HCT116 (cell line): ENCODE measurements at regions not wholly inside any gene's neighbourhood (a gene's known extent, or its start where the extent isn't known, plus 50 kb on each side); places are given as distances from the start of the nearest gene placed in this dataset.

Experiments used
- ATAC-seq: fragments of 200-7000 bp; cut with Tn5 transposase; 2 replicates; pipeline ENCODE4 v1.9.1; 2020; ENCODE audit warnings: mild to moderate bottlenecking, moderate library complexity
- BruUV-seq: library from RNA; stranded (reverse); fragments of 400-500 nt; replicated peaks from 2 replicates; lab custom pipeline; 2021; lab: Mats Ljungman, UMichigan
- CTCF ChIA-PET: fragments of 300-600 bp; sonication (Branson Sonifier 250); formaldehyde crosslinking; loops from one replicate; lab custom pipeline; 2021; ENCODE audit warnings: antibody characterized with exemption; lab: Charles Lee
- POLR2A ChIA-PET: fragments of 300-600, 350-600 bp; sonication (Branson Sonifier 250); formaldehyde crosslinking; loops from one replicate; lab custom pipeline; 2021; ENCODE audit warnings: antibody characterized with exemption; lab: Charles Lee
- RAD21 ChIA-PET, 2 experiments: fragments of 300-600 bp; sonication (Branson Sonifier 250); formaldehyde crosslinking; loops; one replicate each; lab custom pipeline; 2023; ENCODE audit warnings: low total read pairs in 2 of 2; ENCODE audit not compliant: uncharacterized antibody in 2 of 2, unreplicated experiment in 2 of 2, low non-redundant PET in 1 of 2; lab: Charles Lee
- DNase-seq: peaks from one replicate; pipeline ENCODE4 v3.0.0-alpha.2; 2010; ENCODE audit warnings: low read depth, low spot score
- H2AFZ ChIP-seq: fragments of 200-600 bp; shearing (Covaris generic), sonication (generic); 2 replicates; pipeline ENCODE4 v1.6.1; 2017; ENCODE audit warnings: low read depth, mixed run types, mixed read lengths, antibody characterized with exemption, low read length; ENCODE audit not compliant: poor library complexity, severe bottlenecking
- H3K27ac ChIP-seq: 2 replicates; pipeline ENCODE4 v1.5.1; 2012; ENCODE audit warnings: low read depth, low read length
- H3K27me3 ChIP-seq: fragments of 200-600 bp; sonication (generic); 2 replicates; pipeline ENCODE4 v1.6.1; 2016; ENCODE audit warnings: mixed run types, low read length, mixed read lengths; ENCODE audit not compliant: insufficient read depth
- H3K36me3 ChIP-seq, 2 experiments: fragments of 200-500 bp in 1 of 2; fragments of 200-600 bp in 1 of 2; sonication (Bioruptor generic) in 1 of 2; sonication (generic) in 1 of 2; 2 replicates each; pipeline versions ENCODE4 v1.5.1 to v1.6.1; 2014 to 2016; ENCODE audit warnings: low read length in 2 of 2, inconsistent platforms in 1 of 2, mixed read lengths in 1 of 2, mixed run types in 1 of 2; ENCODE audit not compliant: insufficient read depth in 2 of 2, control insufficient read depth in 1 of 2
- H3K4me1 ChIP-seq, 2 experiments: fragments of 200-600 bp in 1 of 2; sonication (generic) in 1 of 2; 2 replicates each; pipeline versions ENCODE4 v1.5.1 to v1.6.1; 2012 to 2017; ENCODE audit warnings: low read length in 2 of 2, inconsistent platforms in 1 of 2, mild to moderate bottlenecking in 1 of 2, mixed read lengths in 1 of 2, mixed run types in 1 of 2, moderate library complexity in 1 of 2; ENCODE audit not compliant: insufficient read depth in 2 of 2, control insufficient read depth in 1 of 2
- H3K4me2 ChIP-seq: fragments of 200-600 bp; sonication (generic); 2 replicates; pipeline ENCODE4 v1.6.1; 2017; ENCODE audit warnings: mixed run types, low read length, mixed read lengths
- H3K4me3 ChIP-seq, 2 experiments: fragments of 200-600 bp in 1 of 2; sonication (generic) in 1 of 2; replicated peaks in 1 of 2; 2 replicates each; pipeline ENCODE4 v1.5.1; 2011 to 2016; ENCODE audit warnings: low read length in 2 of 2, control low read depth in 1 of 2, low read depth in 1 of 2, mild to moderate bottlenecking in 1 of 2, mixed read lengths in 1 of 2, mixed run types in 1 of 2
- H3K79me2 ChIP-seq: fragments of 200-600 bp; sonication (generic); 2 replicates; pipeline ENCODE4 v1.6.1; 2017; ENCODE audit warnings: mild to moderate bottlenecking, mixed run types, low read length, moderate library complexity, mixed read lengths; ENCODE audit not compliant: insufficient read depth
- H3K9ac ChIP-seq: fragments of 200-600 bp; sonication (generic); 2 replicates; pipeline ENCODE4 v1.6.1; 2016; ENCODE audit warnings: low read length, mixed read lengths
- H3K9me2 ChIP-seq: fragments of 200-600 bp; sonication (generic), shearing (Covaris generic); 2 replicates; pipeline ENCODE4 v1.6.1; 2017; ENCODE audit warnings: mixed run types, mild to moderate bottlenecking, moderate library complexity; ENCODE audit not compliant: insufficient read depth
- H3K9me3 ChIP-seq, 2 experiments: fragments of 200-500 bp in 1 of 2; fragments of 200-600 bp in 1 of 2; sonication (Bioruptor generic) in 1 of 2; sonication (generic) in 1 of 2; 2 replicates each; pipeline ENCODE4 v1.6.1; 2014 to 2017; ENCODE audit warnings: low read length in 2 of 2, mixed read lengths in 2 of 2, inconsistent platforms in 1 of 2, low read depth in 1 of 2, mild to moderate bottlenecking in 1 of 2, mixed run types in 1 of 2, moderate library complexity in 1 of 2; ENCODE audit not compliant: control insufficient read depth in 1 of 2, insufficient read depth in 1 of 2
- H4K20me1 ChIP-seq: fragments of 200-600 bp; sonication (generic), shearing (Covaris generic); 2 replicates; pipeline ENCODE4 v1.6.1; 2017; ENCODE audit warnings: mixed run types, mild to moderate bottlenecking, moderate library complexity; ENCODE audit not compliant: insufficient read depth
- CBX3 ChIP-seq: IDR thresholded peaks from 2 replicates; pipeline ENCODE4 v1.6.1; 2012; ENCODE audit warnings: low read depth
- EZH2 ChIP-seq: fragments of 200-600 bp; sonication (generic); IDR thresholded peaks from 2 replicates; pipeline ENCODE4 v1.6.1; 2017; ENCODE audit warnings: antibody characterized with exemption, mixed run types
- POLR2AphosphoS5 ChIP-seq: IDR thresholded peaks from 2 replicates; pipeline ENCODE4 v1.6.1; 2011; ENCODE audit warnings: mild to moderate bottlenecking, low read depth, low read length, moderate library complexity
- RAD21 ChIP-seq: IDR thresholded peaks from 2 replicates; pipeline ENCODE4 v1.6.1; 2012; ENCODE audit warnings: low read depth, mild to moderate bottlenecking
- SIN3A ChIP-seq: IDR thresholded peaks from 2 replicates; pipeline ENCODE4 v1.6.1; 2012; ENCODE audit warnings: low read depth
- SP1 ChIP-seq: IDR thresholded peaks from 2 replicates; pipeline ENCODE4 v1.6.1; 2012; ENCODE audit warnings: low read depth
- SRF ChIP-seq: IDR thresholded peaks from 2 replicates; pipeline ENCODE4 v1.6.1; 2012; ENCODE audit warnings: low read depth
- YY1 ChIP-seq: IDR thresholded peaks from 2 replicates; pipeline ENCODE4 v1.6.1; 2011; ENCODE audit warnings: low read length, low read depth, moderate library complexity, mild to moderate bottlenecking; ENCODE audit not compliant: insufficient replicate concordance; ENCODE audit errors: extremely low read depth
- ZFX ChIP-seq: fragments of 450-650 bp; IDR thresholded peaks from 2 replicates; pipeline ENCODE4 v1.6.1; 2017
- ZNF274 ChIP-seq: fragments of 200-500 bp; sonication (Bioruptor generic); IDR thresholded peaks from 2 replicates; pipeline ENCODE4 v1.6.1; 2014; ENCODE audit warnings: mild to moderate bottlenecking, low read depth, low read length, inconsistent platforms
- intact Hi-C: fragments of 100-400 bp; cut with micrococcal nuclease; formaldehyde crosslinking; loops from 2 replicates; pipeline ENCODE4 v1.10.0; 2022
- TF ChIP-seq, protein P1 (sequence below): IDR thresholded peaks from 2 replicates; pipeline ENCODE4 v1.6.1; 2012
- TF ChIP-seq, protein P2 (sequence below): IDR thresholded peaks from 2 replicates; pipeline ENCODE4 v1.6.1; 2011; ENCODE audit warnings: mild to moderate bottlenecking, low read length, moderate library complexity; ENCODE audit not compliant: insufficient replicate concordance; ENCODE audit errors: extremely low read depth
- TF ChIP-seq, protein P3 (sequence below), 3 experiments: fragments of 200-600 bp in 1 of 3; sonication (generic) in 1 of 3; IDR thresholded peaks in 2 of 3; conservative IDR thresholded peaks in 1 of 3; 2 replicates each; pipeline ENCODE4 v1.5.1; 2012 to 2017; ENCODE audit warnings: low read depth in 2 of 3, low read length in 2 of 3, antibody characterized with exemption in 1 of 3, borderline replicate concordance in 1 of 3, control low read depth in 1 of 3, mild to moderate bottlenecking in 1 of 3, mixed read lengths in 1 of 3, mixed run types in 1 of 3, moderate library complexity in 1 of 3; ENCODE audit not compliant: insufficient read depth in 1 of 3
- TF ChIP-seq, protein P4 (sequence below): IDR thresholded peaks from 2 replicates; pipeline ENCODE4 v1.6.1; 2012; ENCODE audit warnings: low read depth

DNA sequence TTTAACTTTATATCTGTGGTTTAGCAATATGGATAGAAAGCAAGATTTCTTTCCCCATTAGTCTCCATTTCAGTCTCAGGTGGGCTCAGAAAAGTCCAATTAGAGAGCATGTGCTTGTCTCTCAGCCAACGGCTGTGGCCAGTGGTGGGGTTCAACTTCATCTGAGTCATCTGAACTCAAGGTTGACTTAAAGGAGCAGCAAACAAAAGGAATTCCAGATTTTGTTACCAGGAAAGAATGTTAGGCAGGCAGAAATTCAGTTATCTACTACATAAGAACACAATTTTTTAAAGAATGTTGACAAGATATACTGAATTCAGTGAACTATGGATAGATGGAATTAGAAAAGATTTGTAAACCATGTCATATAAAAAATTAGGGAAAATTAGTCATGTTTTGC, 784.1 kb downstream of the MAT2B start:
- no TSS peak for BruUV-seq
- no peaks in the 10 kb centered on the region for H3K79me2 ChIP-seq
- intact Hi-C loops, result no loop called here
- no peak overlapping the region for H2AFZ ChIP-seq
- ATAC-seq (no peak), DNase-seq (no peak)
- no peak overlapping the region for H3K27ac ChIP-seq
- no peaks in the 10 kb centered on the region for H4K20me1 ChIP-seq
- H3K36me3 ChIP-seq, result no peaks in the 10 kb centered on the region
- TF ChIP-seq EZH2 (no peak), CBX3 (no peak), SRF (no peak), SIN3A (no peak), POLR2AphosphoS5 (no peak), ZFX (no peak), RAD21 (no peak), YY1 (no peak), SP1 (no peak), ZNF274 (no peak)
- TF ChIP-seq, protein P1, sequence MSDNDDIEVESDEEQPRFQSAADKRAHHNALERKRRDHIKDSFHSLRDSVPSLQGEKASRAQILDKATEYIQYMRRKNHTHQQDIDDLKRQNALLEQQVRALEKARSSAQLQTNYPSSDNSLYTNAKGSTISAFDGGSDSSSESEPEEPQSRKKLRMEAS, result no peak
- TF ChIP-seq, protein P2, sequence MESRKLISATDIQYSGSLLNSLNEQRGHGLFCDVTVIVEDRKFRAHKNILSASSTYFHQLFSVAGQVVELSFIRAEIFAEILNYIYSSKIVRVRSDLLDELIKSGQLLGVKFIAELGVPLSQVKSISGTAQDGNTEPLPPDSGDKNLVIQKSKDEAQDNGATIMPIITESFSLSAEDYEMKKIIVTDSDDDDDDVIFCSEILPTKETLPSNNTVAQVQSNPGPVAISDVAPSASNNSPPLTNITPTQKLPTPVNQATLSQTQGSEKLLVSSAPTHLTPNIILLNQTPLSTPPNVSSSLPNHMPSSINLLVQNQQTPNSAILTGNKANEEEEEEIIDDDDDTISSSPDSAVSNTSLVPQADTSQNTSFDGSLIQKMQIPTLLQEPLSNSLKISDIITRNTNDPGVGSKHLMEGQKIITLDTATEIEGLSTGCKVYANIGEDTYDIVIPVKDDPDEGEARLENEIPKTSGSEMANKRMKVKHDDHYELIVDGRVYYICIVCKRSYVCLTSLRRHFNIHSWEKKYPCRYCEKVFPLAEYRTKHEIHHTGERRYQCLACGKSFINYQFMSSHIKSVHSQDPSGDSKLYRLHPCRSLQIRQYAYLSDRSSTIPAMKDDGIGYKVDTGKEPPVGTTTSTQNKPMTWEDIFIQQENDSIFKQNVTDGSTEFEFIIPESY, result no peak
- TF ChIP-seq, protein P3, sequence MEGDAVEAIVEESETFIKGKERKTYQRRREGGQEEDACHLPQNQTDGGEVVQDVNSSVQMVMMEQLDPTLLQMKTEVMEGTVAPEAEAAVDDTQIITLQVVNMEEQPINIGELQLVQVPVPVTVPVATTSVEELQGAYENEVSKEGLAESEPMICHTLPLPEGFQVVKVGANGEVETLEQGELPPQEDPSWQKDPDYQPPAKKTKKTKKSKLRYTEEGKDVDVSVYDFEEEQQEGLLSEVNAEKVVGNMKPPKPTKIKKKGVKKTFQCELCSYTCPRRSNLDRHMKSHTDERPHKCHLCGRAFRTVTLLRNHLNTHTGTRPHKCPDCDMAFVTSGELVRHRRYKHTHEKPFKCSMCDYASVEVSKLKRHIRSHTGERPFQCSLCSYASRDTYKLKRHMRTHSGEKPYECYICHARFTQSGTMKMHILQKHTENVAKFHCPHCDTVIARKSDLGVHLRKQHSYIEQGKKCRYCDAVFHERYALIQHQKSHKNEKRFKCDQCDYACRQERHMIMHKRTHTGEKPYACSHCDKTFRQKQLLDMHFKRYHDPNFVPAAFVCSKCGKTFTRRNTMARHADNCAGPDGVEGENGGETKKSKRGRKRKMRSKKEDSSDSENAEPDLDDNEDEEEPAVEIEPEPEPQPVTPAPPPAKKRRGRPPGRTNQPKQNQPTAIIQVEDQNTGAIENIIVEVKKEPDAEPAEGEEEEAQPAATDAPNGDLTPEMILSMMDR (IDR thresholded peaks at IDR 0.05 in 2 of 3, conservative IDR thresholded peaks at IDR 0.05 in 1 of 3; ENCODE audit: borderline replicate concordance in 1 of 3, insufficient read depth in 1 of 3, low read depth in 2 of 3, low read length in 2 of 3), result no peak
- TF ChIP-seq, protein P4, sequence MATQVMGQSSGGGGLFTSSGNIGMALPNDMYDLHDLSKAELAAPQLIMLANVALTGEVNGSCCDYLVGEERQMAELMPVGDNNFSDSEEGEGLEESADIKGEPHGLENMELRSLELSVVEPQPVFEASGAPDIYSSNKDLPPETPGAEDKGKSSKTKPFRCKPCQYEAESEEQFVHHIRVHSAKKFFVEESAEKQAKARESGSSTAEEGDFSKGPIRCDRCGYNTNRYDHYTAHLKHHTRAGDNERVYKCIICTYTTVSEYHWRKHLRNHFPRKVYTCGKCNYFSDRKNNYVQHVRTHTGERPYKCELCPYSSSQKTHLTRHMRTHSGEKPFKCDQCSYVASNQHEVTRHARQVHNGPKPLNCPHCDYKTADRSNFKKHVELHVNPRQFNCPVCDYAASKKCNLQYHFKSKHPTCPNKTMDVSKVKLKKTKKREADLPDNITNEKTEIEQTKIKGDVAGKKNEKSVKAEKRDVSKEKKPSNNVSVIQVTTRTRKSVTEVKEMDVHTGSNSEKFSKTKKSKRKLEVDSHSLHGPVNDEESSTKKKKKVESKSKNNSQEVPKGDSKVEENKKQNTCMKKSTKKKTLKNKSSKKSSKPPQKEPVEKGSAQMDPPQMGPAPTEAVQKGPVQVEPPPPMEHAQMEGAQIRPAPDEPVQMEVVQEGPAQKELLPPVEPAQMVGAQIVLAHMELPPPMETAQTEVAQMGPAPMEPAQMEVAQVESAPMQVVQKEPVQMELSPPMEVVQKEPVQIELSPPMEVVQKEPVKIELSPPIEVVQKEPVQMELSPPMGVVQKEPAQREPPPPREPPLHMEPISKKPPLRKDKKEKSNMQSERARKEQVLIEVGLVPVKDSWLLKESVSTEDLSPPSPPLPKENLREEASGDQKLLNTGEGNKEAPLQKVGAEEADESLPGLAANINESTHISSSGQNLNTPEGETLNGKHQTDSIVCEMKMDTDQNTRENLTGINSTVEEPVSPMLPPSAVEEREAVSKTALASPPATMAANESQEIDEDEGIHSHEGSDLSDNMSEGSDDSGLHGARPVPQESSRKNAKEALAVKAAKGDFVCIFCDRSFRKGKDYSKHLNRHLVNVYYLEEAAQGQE, result no peak
- ChIA-PET POLR2A (no interaction called here), RAD21 (no interaction called here), CTCF (no interaction called here)
- no peaks in the 10 kb centered on the region for H3K27me3 ChIP-seq
- H3K9me2 ChIP-seq, result no peaks in the 10 kb centered on the region
- H3K4me1 ChIP-seq, result no peaks in the 10 kb centered on the region
- H3K4me2 ChIP-seq, result no peak overlapping the region
- H3K9me3 ChIP-seq, result peaks cover 7 to 13% of the 10 kb centered on the region in 2 experiments; a peak in 2 of 4 replicates
- no peak overlapping the region for H3K9ac ChIP-seq
- H3K4me3 ChIP-seq, result no peak overlapping the region
